HEK293 (cell line): ENCODE measurements at regions not wholly inside any gene's neighbourhood (a gene's known extent, or its start where the extent isn't known, plus 50 kb on each side); places are given as distances from the start of the nearest gene placed in this dataset.

ENCODE experiments used
- CTCF ChIA-PET: fragments of 350-600 bp; formaldehyde crosslinking; extraction: SDS; loops from one replicate; lab custom pipeline; 2021; ENCODE audit warnings: antibody characterized with exemption; lab: Yijun Ruan, JAX
- POLR2A ChIA-PET: fragments of 300-600 bp; formaldehyde crosslinking; extraction: SDS; loops from one replicate; lab custom pipeline; 2020; ENCODE audit warnings: antibody characterized with exemption, inconsistent platforms; lab: Yijun Ruan, JAX
- H3K27ac ChIP-seq: fragments of 200-500 bp; sonication (Bioruptor generic); 2 replicates; pipeline ENCODE4 v1.5.1; 2014; ENCODE audit warnings: low read depth, low read length, control low read depth, inconsistent platforms; ENCODE audit errors: extremely low read depth
- H3K36me3 ChIP-seq, 2 experiments: fragments of 200-500 bp in 1 of 2; sonication (Bioruptor generic) in 1 of 2; 1 replicate in 1 of 2; 2 replicates in 1 of 2; pipeline ENCODE4 v1.5.1; 2014 to 2017; ENCODE audit warnings: inconsistent platforms in 2 of 2, low read length in 2 of 2; ENCODE audit not compliant: control insufficient read depth in 2 of 2, insufficient read depth in 1 of 2
- H3K4me1 ChIP-seq: fragments of 200-500 bp; sonication (Bioruptor generic); 2 replicates; pipeline ENCODE4 v1.5.1; 2014; ENCODE audit warnings: mild to moderate bottlenecking, low read length, inconsistent platforms; ENCODE audit not compliant: control insufficient read depth, insufficient read depth
- H3K4me3 ChIP-seq: 2 replicates; pipeline ENCODE4 v1.5.1; 2011; ENCODE audit warnings: low read depth, mild to moderate bottlenecking, control low read depth, low read length, moderate library complexity
- H3K9me3 ChIP-seq: fragments of 200-500 bp; sonication (Bioruptor generic); 2 replicates; pipeline ENCODE4 v1.5.1; 2014; ENCODE audit warnings: low read depth, low read length, inconsistent platforms; ENCODE audit not compliant: control insufficient read depth, insufficient read depth
- BCL11B ChIP-seq: fragments of 450-650 bp; formaldehyde crosslinking; IDR thresholded peaks from 2 replicates; pipeline ENCODE4 v1.5.1; 2016; ENCODE audit warnings: low read depth, missing biosample characterization, missing genetic modification characterization
- FEZF1 ChIP-seq: fragments of 450-650 bp; formaldehyde crosslinking; IDR thresholded peaks from 2 replicates; pipeline ENCODE4 v1.5.1; 2016; ENCODE audit warnings: missing biosample characterization, missing genetic modification characterization
- KLF7 ChIP-seq: fragments of 450-650 bp; formaldehyde crosslinking; IDR thresholded peaks from 2 replicates; pipeline ENCODE4 v1.5.1; 2016; ENCODE audit warnings: missing biosample characterization, missing genetic modification characterization, borderline replicate concordance
- YY1 ChIP-seq: fragments of 450-650 bp; formaldehyde crosslinking; IDR thresholded peaks from 2 replicates; pipeline ENCODE4 v1.5.1; 2018; ENCODE audit warnings: missing biosample characterization, missing genetic modification characterization
- ZNF121 ChIP-seq: fragments of 450-650 bp; formaldehyde crosslinking; IDR thresholded peaks from 2 replicates; pipeline ENCODE4 v1.5.1; 2016; ENCODE audit warnings: missing biosample characterization, missing genetic modification characterization
- ZNF221 ChIP-seq: fragments of 450-650 bp; formaldehyde crosslinking; IDR thresholded peaks from 2 replicates; pipeline ENCODE4 v1.5.1; 2017; ENCODE audit warnings: missing biosample characterization, missing genetic modification characterization, borderline replicate concordance
- ZNF426 ChIP-seq: fragments of 450-650 bp; formaldehyde crosslinking; IDR thresholded peaks from 2 replicates; pipeline ENCODE4 v1.5.1; 2017; ENCODE audit warnings: missing biosample characterization, missing genetic modification characterization, mild to moderate bottlenecking, inconsistent platforms, moderate library complexity
- ZNF707 ChIP-seq: fragments of 450-650 bp; formaldehyde crosslinking; IDR thresholded peaks from 2 replicates; pipeline ENCODE4 v1.5.1; 2016; ENCODE audit warnings: missing biosample characterization, missing genetic modification characterization
- TF ChIP-seq, protein P1 (sequence below): fragments of 450-650 bp; formaldehyde crosslinking; IDR thresholded peaks from 2 replicates; pipeline ENCODE4 v1.5.1; 2017; ENCODE audit warnings: missing biosample characterization, missing genetic modification characterization
- TF ChIP-seq, protein P2 (sequence below): fragments of 450-650 bp; formaldehyde crosslinking; IDR thresholded peaks from 2 replicates; pipeline ENCODE4 v1.5.1; 2016; ENCODE audit warnings: missing biosample characterization, missing genetic modification characterization
- TF ChIP-seq, protein P3 (sequence below): fragments of 450-650 bp; formaldehyde crosslinking; conservative IDR thresholded peaks from 2 replicates; pipeline ENCODE4 v1.5.1; 2016; ENCODE audit warnings: low read depth, missing biosample characterization, missing genetic modification characterization
- TF ChIP-seq, protein P4 (sequence below): fragments of 450-650 bp; formaldehyde crosslinking; IDR thresholded peaks from 2 replicates; pipeline ENCODE4 v1.5.1; 2016; ENCODE audit warnings: missing biosample characterization, missing genetic modification characterization, borderline replicate concordance

DNA sequence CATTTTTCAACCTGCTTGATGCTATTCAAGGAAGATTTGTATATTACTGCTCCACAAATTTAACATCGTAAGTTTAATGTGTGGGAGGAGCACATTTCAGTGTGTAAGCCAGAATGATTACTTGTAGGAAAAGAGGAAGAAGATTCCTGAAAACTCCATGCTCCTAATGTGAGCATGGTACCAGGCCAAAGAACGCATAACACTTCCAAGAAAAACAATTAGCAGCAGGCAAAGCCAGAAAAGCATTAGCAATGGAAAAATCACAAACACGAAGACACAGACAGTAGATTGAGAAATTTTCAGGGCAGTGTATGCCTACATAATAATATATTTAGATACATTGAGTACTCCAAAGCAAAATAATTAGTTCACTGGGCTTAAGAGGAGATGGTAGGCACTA lies 96.6 kb upstream of the CBLB start:
- CTCF ChIA-PET, result interaction anchor here (0.6 kb wide), 1 partner anchor 18 kb away, joined by 3 read pairs; no protein-coding TSS in a partner anchor
- Histone ChIP-seq H3K9me3 (no peaks in the 10 kb centered on the region), H3K27ac (no peak overlapping the region), H3K36me3 (no peaks in the 10 kb centered on the region), H3K4me1 (no peaks in the 10 kb centered on the region), H3K4me3 (no peak overlapping the region)
- TF ChIP-seq BCL11B (tag by site-specific recombination), result no peak
- TF ChIP-seq, protein P1, sequence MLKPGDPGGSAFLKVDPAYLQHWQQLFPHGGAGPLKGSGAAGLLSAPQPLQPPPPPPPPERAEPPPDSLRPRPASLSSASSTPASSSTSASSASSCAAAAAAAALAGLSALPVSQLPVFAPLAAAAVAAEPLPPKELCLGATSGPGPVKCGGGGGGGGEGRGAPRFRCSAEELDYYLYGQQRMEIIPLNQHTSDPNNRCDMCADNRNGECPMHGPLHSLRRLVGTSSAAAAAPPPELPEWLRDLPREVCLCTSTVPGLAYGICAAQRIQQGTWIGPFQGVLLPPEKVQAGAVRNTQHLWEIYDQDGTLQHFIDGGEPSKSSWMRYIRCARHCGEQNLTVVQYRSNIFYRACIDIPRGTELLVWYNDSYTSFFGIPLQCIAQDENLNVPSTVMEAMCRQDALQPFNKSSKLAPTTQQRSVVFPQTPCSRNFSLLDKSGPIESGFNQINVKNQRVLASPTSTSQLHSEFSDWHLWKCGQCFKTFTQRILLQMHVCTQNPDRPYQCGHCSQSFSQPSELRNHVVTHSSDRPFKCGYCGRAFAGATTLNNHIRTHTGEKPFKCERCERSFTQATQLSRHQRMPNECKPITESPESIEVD (tag by site-specific recombination), result 0 out of 2 replicates have a peak, but pooled peaks have one; percentile 23
- TF ChIP-seq, protein P2, sequence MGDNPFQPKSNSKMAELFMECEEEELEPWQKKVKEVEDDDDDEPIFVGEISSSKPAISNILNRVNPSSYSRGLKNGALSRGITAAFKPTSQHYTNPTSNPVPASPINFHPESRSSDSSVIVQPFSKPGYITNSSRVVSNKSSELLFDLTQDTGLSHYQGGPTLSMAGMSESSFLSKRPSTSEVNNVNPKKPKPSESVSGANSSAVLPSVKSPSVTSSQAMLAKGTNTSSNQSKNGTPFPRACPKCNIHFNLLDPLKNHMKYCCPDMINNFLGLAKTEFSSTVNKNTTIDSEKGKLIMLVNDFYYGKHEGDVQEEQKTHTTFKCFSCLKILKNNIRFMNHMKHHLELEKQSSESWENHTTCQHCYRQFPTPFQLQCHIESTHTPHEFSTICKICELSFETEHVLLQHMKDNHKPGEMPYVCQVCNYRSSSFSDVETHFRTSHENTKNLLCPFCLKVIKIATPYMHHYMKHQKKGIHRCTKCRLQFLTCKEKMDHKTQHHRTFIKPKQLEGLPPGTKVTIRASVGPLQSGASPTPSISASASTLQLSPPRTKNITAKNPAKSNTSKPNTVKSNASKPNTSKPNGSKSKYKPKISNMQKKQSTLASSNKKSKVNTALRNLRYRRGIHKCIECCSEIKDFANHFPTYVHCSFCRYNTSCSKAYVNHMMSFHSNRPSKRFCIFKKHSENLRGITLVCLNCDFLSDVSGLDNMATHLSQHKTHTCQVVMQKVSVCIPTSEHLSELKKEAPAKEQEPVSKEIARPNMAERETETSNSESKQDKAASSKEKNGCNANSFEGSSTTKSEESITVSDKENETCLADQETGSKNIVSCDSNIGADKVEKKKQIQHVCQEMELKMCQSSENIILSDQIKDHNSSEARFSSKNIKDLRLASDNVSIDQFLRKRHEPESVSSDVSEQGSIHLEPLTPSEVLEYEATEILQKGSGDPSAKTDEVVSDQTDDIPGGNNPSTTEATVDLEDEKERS, result no peak
- POLR2A ChIA-PET, result no interaction called here

DNA sequence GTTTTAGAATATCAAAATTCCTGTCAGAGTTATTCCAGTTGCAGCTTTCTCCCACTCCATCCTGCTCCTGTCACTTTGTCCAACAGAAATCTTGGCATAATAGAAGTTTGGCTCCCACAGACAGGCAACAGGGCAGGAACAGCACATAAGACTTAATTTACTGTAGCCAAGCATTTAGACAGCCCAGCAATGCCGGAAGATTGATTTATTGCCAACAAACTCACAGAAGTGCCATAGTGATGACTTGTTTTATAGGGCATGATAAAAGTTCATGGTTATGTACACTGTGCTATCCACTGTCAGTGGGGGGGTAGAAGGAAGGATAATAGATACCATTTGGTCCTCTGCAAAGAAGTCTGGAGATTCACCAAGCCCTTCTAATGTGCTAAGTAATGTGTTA lies 98.3 kb upstream of the CBLB start:
- Histone ChIP-seq H3K4me3 (no peak overlapping the region), H3K4me1 (no peaks in the 10 kb centered on the region), H3K9me3 (no peaks in the 10 kb centered on the region), H3K27ac (no peak overlapping the region), H3K36me3 (no peaks in the 10 kb centered on the region)
- ChIA-PET POLR2A (no interaction called here), CTCF (no interaction called here)
- TF ChIP-seq YY1 (tag by site-specific recombination) (no peak), ZNF426 (no peak), ZNF121 (no peak), KLF7 (tag by site-specific recombination) (no peak), ZNF707 (tag by site-specific recombination) (no peak), FEZF1 (tag by site-specific recombination) (0 out of 2 replicates have a peak, but pooled peaks have one; percentile 15), ZNF221 (tag by site-specific recombination) (no peak)
- TF ChIP-seq, protein P3, sequence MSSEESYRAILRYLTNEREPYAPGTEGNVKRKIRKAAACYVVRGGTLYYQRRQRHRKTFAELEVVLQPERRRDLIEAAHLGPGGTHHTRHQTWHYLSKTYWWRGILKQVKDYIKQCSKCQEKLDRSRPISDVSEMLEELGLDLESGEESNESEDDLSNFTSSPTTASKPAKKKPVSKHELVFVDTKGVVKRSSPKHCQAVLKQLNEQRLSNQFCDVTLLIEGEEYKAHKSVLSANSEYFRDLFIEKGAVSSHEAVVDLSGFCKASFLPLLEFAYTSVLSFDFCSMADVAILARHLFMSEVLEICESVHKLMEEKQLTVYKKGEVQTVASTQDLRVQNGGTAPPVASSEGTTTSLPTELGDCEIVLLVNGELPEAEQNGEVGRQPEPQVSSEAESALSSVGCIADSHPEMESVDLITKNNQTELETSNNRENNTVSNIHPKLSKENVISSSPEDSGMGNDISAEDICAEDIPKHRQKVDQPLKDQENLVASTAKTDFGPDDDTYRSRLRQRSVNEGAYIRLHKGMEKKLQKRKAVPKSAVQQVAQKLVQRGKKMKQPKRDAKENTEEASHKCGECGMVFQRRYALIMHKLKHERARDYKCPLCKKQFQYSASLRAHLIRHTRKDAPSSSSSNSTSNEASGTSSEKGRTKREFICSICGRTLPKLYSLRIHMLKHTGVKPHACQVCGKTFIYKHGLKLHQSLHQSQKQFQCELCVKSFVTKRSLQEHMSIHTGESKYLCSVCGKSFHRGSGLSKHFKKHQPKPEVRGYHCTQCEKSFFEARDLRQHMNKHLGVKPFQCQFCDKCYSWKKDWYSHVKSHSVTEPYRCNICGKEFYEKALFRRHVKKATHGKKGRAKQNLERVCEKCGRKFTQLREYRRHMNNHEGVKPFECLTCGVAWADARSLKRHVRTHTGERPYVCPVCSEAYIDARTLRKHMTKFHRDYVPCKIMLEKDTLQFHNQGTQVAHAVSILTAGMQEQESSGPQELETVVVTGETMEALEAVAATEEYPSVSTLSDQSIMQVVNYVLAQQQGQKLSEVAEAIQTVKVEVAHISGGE, result no peak
- TF ChIP-seq, protein P4, sequence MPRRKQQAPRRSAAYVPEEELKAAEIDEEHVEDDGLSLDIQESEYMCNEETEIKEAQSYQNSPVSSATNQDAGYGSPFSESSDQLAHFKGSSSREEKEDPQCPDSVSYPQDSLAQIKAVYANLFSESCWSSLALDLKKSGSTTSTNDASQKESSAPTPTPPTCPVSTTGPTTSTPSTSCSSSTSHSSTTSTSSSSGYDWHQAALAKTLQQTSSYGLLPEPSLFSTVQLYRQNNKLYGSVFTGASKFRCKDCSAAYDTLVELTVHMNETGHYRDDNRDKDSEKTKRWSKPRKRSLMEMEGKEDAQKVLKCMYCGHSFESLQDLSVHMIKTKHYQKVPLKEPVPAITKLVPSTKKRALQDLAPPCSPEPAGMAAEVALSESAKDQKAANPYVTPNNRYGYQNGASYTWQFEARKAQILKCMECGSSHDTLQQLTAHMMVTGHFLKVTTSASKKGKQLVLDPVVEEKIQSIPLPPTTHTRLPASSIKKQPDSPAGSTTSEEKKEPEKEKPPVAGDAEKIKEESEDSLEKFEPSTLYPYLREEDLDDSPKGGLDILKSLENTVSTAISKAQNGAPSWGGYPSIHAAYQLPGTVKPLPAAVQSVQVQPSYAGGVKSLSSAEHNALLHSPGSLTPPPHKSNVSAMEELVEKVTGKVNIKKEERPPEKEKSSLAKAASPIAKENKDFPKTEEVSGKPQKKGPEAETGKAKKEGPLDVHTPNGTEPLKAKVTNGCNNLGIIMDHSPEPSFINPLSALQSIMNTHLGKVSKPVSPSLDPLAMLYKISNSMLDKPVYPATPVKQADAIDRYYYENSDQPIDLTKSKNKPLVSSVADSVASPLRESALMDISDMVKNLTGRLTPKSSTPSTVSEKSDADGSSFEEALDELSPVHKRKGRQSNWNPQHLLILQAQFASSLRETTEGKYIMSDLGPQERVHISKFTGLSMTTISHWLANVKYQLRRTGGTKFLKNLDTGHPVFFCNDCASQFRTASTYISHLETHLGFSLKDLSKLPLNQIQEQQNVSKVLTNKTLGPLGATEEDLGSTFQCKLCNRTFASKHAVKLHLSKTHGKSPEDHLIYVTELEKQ, result peak; percentile 52; the same call in 1 of the 2 replicates
